SKM-1 (cell line): ENCODE measurements at regions not wholly inside any gene's neighbourhood (a gene's known extent, or its start where the extent isn't known, plus 50 kb on each side); places are given as distances from the start of the nearest gene placed in this dataset.

Experiments
- DNase-seq: peaks from one replicate; lab custom pipeline; 2025; ENCODE audit not compliant: unreplicated experiment; lab: John Stamatoyannopoulos, UW

DNA sequence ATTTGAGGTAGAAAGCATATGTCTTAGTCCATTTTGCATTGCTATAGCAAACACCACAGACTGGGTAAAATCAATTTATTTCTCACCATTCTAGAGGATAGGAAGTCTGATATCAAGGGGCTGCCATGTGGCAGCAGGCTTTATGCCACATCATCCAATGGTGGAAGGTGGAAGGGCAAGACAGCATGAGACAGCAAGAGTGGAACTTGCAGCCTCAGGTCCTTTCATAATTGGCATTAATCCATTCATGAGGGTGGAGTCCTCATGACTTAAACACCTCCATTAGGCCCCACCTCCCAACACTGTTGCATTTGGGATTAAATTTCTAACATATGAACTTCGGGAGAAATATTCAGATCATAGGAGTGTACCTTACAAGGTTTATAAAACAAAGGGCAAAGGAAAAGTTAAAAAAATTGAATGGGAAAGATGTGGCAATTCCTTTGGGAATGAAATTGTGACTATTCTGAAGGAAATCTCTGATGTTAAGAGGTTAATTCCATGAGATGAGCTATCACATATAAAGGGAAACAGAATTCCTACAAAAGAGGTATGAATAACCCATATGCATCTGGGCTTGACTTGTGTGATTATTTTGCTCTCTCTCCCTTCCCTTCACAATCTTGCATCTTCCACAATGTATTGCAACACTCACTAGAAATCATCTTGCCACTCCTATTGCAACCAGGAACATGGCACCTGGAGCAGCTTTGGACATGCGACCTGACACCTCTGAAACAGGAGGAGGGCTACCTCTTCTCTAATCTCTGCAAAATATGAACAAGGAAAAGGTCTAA, 507.8 kb downstream of the EPHA4 start:
- no peak for DNase-seq

DNA sequence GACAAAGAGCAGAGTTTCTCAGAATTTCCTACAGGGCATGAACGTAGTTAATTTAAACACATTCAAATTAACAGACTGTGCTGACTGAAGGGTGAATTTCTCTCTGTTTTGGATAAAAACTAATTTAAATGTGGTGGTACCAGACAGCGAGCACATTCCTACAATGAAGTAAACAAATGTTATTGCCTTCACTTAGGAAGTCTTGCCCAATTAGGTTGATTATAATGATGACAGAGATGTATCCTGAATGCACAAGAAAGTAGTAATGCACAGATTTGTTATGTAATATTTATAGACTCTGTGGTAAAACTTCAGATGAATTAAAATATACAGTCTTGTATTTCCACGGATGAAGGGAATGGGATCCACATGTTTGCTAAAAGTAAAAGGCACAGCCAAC, 507.2 kb downstream of the EPHA4 start:
- no peak for DNase-seq

DNA sequence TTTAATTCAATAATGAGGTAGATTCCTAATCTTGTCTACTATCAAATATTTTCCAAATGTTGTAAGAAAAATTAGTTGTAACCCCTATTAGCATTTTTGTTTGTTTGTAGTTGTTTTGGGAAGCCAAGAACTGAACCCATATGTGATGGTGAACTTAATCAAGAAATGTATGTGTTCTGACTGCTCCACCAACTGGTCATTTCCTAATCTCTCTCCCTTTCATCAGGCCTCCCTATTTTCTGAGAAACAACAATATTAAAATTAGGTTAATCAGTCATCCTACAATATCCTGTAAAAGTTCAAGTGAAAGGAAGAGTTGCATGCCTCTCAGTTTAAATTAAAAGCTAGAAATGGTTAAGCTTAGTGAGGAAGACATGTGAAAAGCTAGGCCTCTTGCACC, 504.0 kb downstream of the EPHA4 start:
- DNase-seq: no peak

DNA sequence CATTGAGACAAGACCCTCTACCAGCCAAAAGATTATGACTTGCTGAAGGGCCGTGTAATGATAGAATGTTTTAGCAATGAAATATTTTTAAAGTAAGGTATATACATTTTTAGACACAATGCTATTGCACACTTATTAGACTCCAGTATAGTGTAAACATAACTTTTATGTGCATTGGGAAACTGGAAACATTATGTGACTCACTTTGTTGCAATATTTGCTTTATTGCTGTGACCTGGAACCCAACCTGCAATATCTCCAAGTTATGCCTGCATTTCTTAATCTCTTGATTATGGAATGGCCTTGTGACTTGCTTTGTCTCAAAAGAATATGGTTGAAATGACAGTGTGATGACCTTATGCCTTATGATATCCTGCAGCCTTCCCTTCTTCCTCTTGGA, 502.0 kb downstream of the EPHA4 start:
- no peak for DNase-seq

DNA sequence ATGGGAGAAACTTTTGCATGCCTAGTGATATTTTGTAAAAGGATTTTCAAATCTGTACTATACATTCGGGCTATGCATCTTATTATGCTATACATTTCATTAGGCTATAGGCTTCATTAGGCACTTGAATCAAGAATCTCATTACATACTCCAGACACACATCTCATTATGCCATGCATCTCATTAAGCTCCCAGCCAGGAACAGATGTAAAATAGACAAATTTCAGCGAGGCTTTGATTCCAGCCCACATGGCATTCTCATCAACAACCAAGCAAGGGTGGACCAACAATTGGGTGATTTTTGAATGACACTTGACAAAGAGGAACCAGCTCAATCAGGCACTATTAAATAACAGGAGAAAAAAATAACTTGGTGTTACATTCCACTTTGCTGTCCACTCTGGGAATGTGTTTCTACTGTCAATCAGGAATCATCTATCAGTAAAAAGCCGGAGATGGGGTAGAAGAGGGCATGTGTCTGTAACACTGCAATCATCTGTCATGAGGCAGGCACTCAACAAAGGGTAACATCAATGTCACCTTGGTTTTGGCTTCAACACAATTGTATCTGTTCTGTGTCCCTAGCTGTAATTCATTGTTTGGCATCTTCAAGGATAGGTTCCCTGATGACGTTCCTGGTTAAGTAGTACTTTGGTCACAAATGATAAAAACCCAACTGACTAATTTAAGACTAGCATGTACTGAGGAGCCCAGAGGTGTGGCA, 498.6 kb downstream of the EPHA4 start:
- DNase-seq: no peak

DNA sequence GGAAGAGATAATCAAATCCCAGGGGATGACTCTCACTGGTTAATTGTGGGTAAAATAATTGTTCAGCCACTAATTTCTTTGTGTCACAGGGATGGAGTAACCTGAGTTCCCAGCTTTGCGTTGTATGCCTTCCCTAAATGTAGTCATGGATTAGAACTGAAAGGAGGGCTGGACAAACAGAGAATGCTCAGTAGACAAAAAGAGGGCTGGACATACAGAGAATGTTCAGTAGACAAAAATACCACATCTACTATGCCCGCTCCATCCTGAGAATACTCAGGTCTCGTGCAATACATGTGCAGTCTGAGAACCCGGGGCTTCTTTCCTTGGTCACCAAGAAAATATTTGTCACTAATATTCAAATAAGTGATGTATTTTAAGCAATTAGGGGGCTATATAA, 497.9 kb downstream of the EPHA4 start:
- DNase-seq: no peak

DNA sequence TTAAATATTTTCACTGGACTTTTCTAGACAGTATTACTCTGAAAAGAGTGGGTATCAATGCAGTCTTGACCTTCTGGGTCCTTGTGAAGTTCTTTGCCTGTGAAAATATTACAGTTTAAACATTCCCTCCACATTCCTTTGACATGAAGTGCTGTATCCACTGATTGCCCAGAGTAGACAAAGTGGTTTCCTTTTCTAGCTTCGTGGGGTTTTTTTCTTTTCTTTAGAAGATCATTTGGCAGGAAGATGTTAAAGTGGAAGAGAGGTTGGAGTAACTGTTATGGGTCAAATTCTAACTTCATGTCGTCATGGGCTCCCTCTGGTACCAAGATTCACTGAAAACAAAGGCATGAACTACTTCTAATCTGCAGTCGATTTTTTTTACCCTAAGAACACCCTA, 496.9 kb downstream of the EPHA4 start:
- DNase-seq: no peak

DNA sequence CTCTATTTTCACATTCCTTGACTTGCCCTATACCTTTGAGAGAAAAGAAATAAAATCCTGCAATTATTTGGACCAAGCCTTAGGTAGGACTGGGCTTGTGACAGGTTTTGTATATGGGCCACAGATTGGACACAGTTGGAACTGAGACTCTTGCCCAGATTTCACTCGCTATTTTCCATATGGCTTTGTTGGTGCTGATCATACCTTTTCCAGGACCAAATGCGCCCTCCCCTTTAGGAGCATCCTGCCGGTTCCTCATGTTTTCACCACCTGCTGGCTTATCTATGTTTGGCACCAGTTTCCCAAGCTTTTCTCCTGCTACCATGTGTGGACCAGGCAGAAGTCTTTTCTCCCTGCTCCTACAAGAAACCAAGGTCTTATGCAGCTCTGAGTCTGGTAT, 494.9 kb downstream of the EPHA4 start:
- DNase-seq: no peak

DNA sequence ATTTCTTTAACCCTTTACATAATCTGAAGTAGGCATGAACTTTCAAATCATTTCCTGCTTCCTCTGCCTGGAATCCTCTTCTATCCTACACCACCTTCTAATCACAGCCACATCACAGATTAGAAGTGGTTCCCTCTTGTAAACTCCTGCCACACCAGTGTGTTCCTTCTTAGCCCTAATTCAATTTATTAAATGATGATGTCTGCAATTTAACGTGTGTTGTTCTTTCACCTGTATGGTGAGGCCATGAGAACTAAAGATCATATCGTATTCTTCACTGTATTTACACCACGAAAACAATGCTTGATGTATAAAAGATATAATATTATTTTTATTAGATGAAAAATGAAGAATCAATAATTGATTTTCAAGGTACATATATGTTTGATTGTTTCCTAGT, 494.3 kb downstream of the EPHA4 start:
- DNase-seq: no peak

DNA sequence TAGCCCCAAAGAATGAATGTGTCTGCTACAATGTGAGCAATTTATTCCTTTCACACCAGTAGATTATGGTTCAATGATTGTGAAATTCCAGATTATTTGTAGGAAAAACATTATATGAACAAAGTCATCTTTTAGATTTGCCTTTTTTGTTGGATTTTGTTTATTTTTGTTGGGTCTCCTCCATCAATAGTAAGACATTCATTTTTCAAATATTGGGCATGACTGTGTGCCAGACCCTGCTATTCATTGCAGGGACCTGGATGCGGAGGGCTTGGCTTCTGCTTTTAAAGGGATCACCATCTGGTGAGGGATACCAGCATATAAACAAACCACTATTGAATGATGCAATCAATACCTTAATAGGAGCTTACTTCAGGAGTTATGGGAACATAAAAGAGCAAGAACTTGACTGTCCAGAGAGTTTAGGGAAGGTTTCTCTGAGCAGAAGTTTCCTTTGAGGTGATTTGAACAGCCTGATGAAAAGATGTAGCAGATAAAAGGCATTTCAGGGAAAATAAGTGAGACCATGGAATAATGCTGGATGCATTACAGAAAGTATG, 486.7 kb downstream of the EPHA4 start:
- DNase-seq: no peak

DNA sequence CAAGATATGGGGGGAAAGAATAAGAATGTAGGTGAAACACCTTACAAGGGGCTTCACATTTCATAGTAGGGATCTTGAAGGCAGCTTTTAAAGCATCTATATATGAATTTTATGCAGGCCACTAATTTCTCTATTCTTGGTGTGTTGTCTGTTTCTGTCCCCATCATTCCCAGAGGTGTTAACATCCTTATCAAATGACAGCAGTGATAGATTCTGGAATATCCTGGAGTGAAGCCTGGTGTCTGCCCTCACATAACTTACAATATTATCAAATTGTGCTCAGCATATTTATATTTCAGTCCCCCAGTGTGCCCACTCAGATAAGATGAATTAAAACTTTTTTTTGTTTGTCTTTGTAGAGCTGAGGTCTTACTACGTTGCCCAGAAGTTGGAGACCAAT, 486.2 kb downstream of the EPHA4 start:
- no peak for DNase-seq

DNA sequence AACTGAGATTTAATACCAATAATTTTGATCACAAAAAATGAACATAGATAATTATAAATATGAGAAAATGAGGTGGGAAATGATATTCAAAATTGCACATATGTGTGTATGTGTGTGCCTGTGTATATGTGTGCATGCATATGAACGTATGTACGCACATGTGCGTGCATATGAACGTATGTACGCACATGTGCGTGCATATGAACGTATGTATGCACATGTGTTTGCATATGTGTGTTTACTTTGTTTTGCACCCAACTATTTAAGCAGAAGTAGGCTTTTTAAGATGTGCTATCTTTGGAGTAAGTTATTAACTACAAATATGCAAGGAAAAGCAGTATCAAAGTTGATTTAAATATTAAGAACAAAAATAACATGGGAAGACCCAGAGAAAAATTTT, 484.3 kb downstream of the EPHA4 start:
- no peak for DNase-seq

DNA sequence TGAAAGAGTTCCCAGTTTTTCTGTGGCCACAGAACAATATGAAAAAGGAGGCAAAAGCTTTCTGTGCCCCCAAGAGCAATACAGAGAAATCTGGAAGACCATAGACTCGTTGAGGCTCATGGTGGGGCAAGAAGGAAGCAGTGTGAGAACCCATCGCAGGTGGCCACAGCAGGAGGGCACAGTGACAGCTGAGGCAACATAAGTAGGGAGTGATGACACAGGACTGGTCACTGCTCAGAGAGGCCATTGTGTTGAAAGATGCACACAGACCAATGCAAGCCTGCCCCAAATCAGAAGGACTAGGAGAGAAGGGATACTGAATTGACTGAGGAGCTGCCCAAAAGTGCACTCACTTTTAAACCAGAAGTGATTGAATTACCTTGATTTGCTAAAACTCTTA, 483.6 kb downstream of the EPHA4 start:
- no peak for DNase-seq

DNA sequence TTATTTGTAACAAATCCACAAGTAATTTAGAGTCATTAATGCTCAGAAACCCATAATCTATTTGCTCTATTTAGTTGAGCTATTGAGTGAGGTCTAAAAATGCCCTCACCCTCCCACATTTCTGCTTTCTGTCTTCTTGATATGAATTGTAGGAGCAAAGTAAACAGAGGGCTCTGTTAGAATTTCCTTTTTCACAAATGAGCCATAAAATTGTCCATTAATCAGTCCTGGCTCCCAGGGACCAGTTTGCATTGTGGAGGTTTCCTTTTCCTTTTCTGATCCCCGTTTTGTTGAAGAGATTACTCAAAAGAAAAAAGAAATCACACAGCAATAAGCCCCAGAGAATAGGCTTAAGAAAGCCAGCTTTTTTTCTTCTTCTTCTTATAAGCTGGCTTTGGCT, 476.7 kb downstream of the EPHA4 start:
- DNase-seq: no peak

DNA sequence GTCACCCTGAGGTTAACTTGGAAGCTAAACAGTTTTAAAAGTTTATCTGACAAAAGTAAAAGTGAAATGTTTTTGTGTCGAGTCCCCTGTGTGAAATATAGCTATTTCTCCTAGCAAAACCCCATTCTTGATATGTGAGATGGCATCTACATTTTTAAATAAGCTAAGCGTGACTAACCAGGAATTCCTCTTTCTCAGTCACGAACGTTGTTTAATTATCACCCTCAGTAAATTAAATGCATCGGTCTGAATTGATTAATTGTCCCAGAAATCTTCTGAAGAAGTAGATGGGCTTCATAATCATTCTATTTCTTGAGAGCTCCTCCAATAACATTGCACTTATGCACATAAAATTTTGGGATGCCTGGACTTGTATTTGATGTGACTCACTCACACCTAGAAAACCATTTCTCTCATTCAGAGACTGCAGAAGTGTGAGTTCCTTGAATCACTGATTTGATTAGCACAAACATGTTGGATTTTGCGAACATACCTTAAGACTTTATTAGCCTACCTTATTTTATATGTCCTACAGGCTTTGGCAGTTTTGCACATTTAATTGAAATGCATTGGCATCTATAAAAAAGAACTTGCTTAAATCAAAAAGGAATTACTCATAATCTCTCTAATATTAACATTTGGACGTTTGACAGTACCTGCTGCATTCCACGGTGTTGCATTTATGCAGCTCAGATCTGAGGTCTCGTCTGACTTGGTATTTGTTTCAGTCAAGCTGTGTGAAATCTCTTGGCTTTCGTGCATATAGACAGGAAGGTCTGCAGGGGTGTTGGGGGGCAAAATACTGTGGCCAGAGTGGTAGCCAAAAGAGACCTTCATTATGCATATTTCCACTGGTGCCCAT, 475.2 kb downstream of the EPHA4 start:
- no peak for DNase-seq

DNA sequence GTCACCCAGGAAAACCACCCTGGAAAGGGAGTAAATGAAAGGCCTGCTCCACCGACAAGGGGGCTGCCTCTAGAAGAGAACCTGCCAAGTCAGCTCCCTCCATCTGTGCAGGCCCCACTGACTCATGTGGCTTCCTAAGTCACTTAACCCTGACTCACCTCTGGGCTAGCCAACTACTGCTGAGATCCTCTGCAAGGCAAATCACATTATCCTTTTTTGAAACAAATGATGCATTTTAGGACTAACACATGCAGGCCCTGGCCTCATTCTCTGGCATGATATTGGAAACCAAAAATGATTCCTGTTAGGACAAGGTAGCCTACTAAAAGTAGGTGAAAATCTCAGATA, 474.6 kb downstream of the EPHA4 start:
- DNase-seq: no peak

DNA sequence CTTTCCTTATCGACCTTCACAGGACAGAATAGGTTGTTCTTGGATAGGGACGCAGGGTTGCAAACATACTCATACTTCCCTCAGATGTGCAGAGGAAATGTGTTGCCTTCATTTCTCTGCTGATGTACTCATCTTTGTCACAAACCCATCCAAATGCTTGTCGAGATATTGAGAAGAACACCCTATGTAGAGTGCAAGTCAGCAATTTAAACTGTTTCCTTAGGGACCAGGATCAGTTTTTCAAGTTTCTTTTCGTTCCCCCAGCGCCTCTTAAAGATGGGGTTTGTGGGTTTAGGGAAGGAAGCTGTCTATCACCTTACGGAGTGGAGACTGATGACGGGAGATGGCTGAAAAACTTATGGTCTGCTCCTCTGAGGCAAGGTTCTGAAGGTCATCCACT, 474.2 kb downstream of the EPHA4 start:
- no peak for DNase-seq

DNA sequence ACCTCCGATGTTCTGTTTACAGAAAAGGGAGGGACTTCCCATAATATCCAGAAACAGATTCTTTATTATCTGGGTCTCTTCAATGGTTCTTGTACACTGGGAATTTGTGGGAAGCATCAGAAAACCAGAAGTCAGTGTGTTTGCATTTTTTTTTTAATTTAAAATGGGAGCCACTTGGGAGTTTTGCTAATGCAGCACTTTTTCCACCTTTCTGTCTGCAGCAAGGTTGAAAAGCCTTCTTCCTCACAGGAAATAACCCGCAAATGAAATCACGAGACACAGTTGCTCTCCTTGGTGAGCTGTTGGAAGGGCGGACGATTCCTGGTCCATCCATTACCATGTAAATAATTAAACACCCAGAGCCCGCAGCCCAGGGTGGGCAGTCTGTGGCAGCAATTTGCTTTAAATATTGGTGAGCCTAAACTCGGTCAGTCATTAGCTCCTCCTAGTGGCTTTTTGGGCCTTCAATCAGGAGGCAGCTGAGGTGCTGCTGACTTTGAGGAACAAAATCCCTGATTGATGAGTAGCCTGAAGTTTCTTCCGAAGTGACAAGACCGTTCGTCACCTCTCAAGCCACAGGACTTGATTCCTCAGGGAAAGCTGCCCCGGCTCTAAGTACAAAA, 471.5 kb downstream of the EPHA4 start:
- DNase-seq: no peak

DNA sequence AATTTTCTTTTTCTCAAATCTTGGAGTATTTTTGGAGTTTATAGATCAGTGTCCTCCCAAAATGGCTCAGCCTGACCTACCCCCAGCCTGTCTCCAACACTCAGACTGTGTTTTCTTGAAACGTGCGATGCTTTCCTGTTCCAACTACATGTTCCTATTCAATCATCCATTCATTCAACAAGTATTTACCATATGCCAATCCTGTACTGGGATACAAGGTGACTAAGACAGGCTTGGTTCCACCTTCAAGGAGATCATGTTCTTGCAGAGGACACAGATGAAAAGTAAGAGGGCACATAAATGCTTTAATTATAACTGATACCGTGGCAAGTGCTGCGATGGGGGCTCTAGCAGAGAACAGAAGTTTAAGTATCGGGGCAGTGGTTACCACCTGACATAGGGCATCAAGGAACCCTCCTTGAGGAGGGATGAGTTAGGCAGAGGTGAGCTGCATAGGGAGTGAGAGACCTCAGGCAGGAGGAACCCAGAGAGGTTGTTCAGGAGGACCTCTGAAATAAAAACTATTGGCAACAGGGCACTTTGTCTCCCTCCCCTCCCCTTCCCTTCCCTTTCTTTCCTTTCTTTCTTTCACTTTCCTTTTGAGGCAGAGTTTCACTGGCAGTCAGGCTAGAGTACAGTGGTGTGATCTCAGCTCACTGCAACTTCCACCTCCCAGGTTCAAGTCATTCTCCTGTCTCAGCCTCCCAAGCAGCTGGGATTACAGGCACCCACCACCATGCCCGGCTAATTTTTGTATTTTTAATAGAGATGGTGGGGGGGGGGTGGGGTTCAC, 469.0 kb downstream of the EPHA4 start:
- DNase-seq: no peak

DNA sequence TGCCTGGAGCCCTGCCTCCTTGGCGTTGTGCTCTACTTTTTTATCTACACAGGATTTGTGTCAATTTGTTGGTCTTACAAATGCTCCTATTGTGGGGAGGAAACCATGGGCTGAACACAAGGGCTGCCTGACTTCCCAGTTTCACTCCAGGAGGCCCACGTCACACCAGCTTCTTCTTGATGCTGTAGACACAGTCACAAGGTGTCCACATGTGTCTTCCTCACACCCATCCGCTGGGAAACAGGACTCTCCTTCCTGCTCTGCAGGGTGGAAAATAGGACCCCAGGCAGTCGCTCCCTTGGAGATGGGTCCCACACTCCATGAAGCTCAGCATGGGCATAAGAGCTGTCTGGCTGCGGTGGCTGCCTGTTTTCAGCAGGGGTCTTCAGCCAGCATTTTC, 468.2 kb downstream of the EPHA4 start:
- no peak for DNase-seq
